ENCODE measurements at regions not wholly inside any gene's neighbourhood (a gene's known extent, or its start where the extent isn't known, plus 50 kb on each side); places are given as distances from the start of the nearest gene placed in this dataset.
"Not testable (repeated sequence)": the region's sequence is repeated elsewhere in the genome, so short reads cannot be mapped to it uniquely, and the experiment has no call there.

DNA sequence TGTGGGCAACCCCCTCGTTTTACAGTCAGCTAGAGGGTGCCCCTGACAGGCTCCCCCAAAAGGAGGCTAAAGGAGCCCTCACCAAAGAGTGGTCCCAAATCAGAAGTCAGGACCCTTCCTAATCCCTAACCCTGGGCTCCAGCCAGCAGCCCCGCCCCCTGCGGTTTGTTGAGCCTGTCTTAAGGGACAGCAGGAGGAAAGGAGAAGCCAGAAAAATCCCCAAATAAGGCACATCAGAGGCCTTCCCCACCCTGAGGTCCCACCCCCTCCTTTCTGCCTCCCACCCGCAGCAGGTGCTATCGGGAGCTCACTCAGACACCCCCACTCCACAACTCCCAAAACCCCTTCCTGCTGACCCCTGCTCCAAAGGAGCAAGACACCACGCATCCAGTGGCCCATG, 127.2 kb downstream of the TNFRSF13B start:
- not testable (repeated sequence) for DNase-seq (ENCODE audit: low read depth in 1 of 2, low spot score in 1 of 2)

DNA sequence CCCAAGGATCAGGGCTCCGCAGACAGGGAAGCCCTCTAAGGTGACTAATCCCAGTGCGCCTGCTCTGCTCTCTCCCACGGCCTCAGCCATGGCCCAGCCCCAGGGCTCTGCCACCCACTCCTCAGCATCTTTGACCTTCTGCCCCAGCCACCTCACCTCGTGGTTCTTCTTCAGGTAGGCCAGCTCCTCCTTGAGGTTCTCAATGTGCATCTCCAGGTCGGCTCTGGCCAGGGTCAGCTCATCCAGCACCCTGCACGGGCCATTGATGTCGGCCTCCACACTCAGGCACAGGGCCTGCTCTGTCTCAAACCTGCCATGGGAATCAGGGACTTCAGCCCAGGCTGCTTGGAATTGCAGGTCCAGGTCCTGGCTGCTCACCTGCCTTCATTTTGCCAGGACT, 128.4 kb downstream of the TNFRSF13B start:
- DNase-seq (ENCODE audit: low read depth in 1 of 2, low spot score in 1 of 2) = not testable (repeated sequence)

DNA sequence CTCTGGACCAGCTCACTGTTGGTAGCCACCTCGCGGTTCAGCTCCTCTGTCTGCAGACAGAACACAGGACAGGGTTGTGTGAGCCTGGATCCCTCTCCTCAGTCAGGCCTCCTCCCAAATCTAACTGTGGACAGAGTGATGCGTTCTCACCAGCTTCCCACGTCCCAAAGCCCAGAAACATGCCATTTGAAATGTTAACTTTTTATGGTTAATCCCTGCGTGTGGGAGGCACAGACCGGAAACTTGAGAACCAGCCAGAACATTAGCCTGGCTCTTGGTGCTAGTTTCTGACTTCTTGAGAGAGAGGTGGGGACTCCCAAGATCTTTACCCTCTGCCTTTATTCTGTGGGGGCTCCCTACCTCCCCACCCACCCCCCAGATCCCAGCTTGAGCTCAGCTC, 129.6 kb downstream of the TNFRSF13B start:
- not testable (repeated sequence) for DNase-seq (ENCODE audit: low read depth in 1 of 2, low spot score in 1 of 2)

DNA sequence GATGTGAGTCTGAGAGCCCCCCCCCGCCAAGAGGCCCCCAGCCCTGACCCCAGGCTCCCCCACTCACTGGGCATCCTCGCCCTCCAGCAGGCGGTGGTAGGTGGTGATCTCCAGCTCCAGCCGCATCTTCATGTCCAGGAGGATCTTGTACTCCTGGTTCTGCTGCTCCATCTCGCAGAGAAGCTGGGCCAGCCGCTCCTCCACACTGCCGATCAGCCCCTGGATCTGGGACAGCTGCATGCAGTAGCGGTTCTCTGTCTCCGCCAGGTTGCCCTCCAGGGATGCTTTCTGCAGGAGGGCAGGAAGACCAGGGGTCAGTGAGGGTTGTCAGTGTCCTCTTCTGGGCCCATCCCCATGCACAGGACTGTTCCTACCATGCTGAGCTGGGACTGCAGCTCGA, 130.0 kb downstream of the TNFRSF13B start:
- not testable (repeated sequence) for DNase-seq (ENCODE audit: low read depth in 1 of 2, low spot score in 1 of 2)

DNA sequence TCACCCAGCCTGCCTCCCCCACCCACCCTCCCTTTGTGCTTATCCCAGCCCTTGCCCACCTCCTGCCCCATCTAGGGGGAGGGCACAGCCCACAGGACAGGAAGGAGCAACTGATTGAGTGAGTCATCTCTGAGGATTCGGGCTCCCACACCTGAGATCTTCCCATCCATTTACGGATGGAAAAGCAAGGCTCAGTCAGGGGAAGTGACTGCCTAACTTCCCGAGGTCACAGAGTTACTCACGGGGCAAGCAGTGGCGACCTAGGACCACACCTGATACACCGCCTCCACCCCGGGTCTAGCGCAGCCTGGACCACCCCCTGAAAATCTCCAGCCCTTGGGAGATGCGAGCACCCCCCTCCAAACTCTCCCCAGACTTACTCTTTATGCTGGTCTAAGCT, 131.7 kb downstream of the TNFRSF13B start:
- not testable (repeated sequence) for DNase-seq (ENCODE audit: low read depth in 1 of 2, low spot score in 1 of 2)

DNA sequence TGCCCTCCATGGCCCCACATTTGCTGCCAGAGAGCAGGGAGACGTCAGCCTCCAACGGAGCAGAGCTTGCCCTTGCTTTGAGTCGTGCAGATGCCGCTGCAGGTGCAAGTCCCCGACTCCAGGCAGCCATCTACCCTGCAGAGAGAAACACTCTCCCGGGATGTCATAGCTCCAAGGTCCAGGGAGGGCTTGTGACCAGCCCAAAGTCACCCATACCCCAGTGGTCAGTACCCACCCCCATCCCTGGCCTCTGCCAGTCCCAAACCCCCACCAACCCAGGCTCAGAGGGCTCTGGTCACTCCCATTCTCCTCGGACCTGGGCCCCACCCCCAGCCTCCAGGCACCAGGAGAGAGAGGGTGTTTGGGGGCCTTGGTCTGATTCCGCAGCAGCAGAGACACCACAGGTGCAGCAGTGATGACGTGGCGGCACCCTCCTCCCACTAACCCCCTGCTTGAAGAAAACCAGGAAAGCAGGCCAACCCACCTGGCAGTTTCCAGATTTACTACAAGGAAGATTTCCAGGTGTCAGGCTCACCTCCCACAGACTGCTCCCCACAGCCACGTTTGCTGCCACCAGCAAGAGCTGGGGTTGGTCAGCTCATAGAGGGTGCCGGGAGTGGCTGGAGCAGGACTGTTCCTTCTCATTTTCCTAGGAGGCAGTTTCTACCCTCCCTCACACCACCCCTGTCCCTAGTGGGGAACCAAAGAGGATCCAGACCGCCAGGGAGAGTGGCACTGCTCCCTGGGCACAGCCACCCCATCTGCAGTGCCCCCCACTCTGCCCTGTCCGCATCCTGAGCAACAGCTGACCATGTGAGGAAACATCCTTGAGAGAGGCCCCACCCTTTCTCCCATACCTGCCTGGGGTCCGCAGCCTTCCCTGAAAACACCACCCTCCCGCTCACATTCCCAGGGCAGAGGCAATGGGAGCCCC, 132.4 kb downstream of the TNFRSF13B start:
- not testable (repeated sequence) for DNase-seq (ENCODE audit: low read depth in 1 of 2, low spot score in 1 of 2)

DNA sequence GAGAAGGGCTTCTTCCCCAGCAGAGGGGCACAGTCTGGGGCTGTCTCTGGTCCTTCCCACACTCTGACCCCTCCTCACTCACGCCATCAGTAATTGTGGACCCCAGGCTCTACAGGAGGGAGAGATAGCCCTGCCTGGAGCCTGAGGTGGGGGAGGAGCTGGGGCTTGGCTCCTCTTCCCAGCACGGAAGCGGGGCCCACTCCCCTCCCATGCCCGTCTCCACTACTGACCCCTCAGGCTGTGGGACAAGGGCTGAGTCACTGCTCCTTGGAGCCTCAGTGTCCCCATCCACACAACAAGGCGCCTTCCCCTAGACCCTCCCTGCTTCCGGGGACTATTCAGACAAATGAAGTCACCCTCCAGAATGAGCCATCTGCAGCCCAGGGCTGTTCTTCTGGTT, 133.1 kb downstream of the TNFRSF13B start:
- DNase-seq (ENCODE audit: low read depth in 1 of 2, low spot score in 1 of 2) = not testable (repeated sequence)

DNA sequence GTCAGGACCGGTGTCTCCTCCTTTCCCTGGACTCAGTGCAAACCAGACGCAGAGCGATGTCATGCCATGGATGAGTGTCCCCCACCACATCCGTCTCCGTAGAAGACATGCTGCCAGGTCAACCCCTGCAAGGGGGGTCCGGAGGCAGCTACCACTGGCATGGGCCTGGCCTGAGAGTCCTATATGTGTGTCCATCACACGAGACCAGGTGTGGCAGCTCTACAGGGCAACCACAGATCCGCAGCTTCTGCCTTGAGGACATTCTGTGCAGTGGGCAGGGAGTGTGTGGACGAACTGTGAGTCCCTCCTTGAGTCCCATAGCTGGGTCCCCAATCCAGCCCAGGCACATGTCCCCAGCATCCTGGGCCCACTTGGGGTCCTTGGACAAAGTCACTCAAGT, 133.6 kb downstream of the TNFRSF13B start:
- DNase-seq (ENCODE audit: low read depth in 1 of 2, low spot score in 1 of 2) = not testable (repeated sequence)

DNA sequence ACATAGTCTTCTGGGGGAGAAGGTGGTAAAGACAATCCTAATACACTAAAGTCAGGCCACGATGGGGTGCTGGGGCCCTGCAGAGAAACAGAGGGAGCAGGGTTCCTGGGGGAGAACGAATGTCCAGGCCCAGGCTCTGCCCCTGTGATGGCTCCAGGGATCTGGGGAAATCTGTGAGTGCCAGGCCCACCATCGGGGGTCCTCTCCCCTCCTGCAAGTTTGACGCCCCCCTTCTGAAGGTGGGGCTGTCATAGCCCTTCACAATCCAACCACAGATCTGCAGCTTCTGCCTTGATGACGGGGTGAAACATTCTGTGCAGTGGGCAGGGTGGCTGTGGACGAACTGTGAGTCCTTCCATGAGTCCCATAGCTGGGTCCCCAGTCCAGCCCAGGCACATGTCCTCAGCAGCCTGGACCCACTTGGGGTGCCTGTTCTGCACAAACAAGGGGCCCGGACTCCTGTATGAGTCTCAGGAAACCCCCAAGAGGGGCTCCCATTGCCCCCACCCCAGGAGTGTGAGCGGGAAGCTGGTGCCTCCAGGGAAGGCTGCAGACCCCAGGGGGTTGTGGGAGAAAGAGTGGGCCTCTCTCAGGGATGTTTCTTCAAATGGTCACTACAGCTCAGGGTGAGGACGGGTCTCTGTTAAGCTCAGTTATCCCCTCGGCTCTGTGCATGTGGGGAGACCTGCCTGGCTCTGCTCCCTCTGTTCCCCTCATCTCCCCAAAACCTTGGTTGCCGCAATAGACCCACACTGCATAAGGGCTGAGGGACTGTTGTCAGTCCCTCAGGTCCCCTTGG, 134.3 kb downstream of the TNFRSF13B start:
- DNase-seq (ENCODE audit: low read depth in 1 of 2, low spot score in 1 of 2) = not testable (repeated sequence)

DNA sequence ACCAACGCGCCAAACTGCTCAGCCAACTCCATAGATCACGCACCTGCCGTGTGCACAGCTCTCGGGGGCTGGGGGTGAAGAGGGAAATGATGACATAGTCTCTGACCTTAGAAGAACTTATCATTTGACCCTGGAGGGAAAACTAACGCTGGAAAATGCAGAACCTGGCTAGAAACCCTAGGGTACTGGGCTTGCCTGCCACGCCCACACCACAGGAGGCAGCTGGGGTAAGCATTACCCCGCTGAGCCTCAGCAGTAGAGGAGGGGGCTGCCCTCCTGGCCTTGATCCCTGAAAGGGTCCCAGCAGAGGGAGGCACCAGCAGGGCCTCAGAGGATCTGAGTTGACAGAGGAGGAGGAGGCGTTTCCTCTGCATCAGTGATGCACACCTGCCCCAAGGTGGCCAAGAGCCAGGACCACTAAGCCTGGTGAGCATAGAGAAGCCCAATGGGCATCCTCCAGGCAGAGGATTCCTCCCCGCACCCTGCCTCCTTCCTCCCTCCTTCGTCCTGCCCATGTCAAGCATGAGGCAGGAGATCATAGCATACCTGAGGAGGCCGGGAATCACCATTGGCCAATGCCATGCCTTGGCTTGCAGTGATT, 135.5 kb downstream of the TNFRSF13B start:
- not testable (repeated sequence) for DNase-seq (ENCODE audit: low read depth in 1 of 2, low spot score in 1 of 2)

DNA sequence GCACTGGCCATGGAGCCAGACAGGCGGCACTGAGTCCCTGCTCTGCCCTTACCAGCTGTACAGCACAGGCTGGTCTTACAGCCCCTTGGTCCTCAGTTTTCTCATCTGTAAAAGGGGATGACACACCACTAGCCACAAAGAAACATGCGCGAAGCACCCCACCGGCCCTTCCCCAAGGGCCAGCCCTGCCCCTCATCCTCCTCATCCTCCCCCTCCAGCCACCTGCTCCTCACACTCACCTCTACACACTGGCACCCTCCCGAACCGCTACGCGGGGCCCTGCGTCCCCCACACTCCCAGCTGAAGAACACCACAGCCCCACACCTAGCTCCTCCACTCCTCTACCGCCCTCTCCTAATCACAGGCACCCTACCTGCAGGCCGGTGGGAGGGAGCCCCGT, 138.4 kb downstream of the TNFRSF13B start:
- not testable (repeated sequence) for DNase-seq (ENCODE audit: low read depth in 1 of 2, low spot score in 1 of 2)

DNA sequence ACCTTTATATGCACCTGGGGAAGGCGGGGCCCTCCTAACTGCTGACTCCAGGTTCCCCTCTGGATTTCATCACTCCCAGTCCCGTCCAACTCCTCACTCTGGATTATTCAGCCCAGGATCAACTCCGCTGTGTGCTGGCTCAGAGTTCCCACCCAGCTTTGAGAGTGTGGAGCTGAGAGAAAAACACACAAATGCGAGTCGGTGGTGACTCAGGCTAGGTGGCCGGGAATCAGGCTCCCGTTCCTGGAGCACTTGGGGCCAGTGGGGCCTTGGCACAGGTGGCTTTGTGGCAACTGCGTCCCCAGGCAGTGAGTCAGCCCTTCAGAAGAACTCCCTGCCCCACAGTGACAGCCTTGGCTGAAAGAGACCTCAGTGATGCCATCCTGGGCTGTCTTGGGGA, 139.1 kb downstream of the TNFRSF13B start:
- not testable (repeated sequence) for DNase-seq (ENCODE audit: low read depth in 1 of 2, low spot score in 1 of 2)

DNA sequence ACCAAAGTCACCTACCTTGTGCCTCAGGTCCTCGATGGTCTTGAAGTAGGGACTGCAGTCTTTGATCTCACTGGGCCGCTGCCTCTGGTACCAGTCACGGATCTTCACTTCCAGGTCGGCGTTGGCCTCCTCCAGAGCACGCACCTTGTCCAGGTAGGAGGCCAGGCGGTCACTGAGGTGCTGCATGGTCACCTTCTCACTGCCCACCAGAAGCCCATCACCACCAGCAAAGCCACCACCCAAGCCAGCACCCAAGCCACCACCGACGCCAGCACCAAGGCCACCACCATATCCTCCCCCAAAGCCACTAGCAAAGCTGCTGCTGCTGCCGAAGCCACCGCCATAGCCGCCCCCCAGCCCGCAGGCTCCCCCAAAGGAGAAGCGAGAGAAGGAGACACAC, 139.7 kb downstream of the TNFRSF13B start:
- not testable (repeated sequence) for DNase-seq (ENCODE audit: low read depth in 1 of 2, low spot score in 1 of 2)

DNA sequence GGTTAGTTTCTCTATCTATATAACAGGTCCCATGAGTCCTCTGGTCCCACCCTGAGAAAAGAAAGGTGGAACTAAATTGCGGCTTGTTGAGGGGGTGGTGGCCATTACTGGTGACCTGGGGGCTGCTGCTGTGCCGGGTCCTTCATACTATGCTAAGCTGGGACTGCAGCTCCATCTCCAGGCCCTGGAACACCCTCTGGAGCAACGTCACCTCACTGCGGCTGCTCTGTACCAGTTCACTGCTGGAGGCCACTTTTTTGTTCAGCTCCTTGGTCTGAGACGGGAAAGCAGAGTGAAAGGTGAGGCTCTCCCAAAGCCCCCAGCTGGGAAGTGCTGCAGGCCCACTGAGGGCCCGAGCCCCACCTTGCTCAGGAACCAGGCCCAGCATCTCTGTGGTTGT, 140.7 kb downstream of the CCDC144A start:
- not testable (repeated sequence) for DNase-seq (ENCODE audit: low read depth in 1 of 2, low spot score in 1 of 2)

DNA sequence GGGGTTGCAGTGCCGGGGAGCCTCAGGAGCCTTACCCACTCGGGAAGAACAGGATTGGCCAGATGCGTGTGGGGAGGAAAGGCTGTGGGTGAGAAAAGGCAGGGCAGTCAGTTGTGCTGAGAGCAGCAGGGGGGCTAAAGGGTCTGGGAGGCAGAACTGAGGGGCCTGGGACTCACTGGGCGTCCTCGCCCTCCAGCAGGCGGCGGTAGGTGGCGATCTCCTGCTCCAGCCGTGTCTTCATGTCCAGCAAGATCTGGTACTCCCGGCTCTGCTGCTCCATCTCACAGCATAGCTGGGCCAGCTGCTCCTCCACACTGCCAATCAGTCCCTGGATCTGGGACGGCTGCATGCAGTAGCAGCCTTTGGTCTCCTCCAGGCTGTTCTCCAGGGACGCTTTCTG, 140.2 kb downstream of the CCDC144A start:
- not testable (repeated sequence) for DNase-seq (ENCODE audit: low read depth in 1 of 2, low spot score in 1 of 2)
